NCI-H187 treated with DMSO at 0.1 percent for 48 hours (cell line): ENCODE measurements at regions not wholly inside any gene's neighbourhood (a gene's known extent, or its start where the extent isn't known, plus 50 kb on each side); places are given as distances from the start of the nearest gene placed in this dataset.
"Not testable (repeated sequence)": the region's sequence is repeated elsewhere in the genome, so short reads cannot be mapped to it uniquely, and the experiment has no call there.

Experiments used
- DNase-seq: peaks from one replicate; lab custom pipeline; 2025; lab: John Stamatoyannopoulos, UW

DNA sequence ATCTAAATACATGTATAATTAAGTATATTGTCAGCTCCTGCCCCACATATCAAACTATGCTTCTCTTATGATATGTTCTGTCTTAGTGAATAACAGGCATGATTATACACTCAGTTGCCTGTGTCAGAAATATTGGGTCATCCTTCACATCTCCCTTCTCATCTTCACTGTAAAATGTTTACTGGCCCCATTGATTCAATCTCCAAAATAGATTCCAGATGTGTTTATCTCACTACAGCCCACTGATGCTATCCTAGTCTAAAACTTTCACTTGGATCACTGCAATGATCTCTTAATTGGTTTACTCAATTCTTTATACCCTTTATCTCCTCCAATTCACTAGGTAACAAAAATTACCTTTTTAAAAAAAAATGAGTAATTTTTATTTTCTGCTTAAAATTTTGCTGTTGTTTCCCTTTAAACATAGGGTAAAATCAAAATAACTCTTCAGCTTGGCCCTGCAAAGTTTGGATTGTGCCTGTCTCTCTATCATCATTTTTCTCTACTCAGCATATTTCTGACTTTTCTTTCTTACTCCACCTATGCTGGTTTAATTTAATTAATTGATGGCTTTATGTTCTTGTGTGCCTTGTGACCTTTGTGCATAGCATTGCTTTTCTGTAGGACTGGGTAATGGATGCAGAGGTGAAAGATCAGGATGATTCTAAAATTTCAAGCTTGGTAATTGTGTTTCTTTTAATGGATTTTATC lies 233.9 kb upstream of the FOXP2 start:
- no peak for DNase-seq

DNA sequence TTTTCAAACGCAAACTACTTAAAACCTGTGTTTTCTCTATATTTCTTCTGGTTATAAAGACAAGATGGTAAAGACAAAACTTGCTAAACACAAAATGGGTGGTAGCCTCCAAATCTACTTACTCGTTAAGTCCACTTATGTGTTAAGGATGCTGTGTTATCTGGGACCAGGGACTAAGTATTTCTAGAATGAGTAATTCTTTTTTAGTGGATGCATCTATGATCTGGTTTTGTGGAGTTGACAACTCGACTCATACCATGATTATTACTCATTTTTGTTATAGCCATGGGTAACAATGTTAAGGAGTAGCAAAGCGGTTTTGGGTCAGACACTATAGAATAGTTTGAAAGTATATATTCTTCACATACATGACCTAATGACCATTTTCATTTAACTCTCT lies 239.5 kb upstream of the FOXP2 start:
- DNase-seq, result no peak

- no peak for DNase-seq
Observed at GRCh38 chr7:114173170-114173890, 241.3 kb upstream of the FOXP2 start.

- not testable (repeated sequence) for DNase-seq
Observed at GRCh38 chr7:114169389-114169788, 245.2 kb upstream of the FOXP2 start.

- DNase-seq, result no peak
Observed at GRCh38 chr7:114160925-114161324, 242.1 kb upstream of the PPP1R3A start.

- no peak for DNase-seq
Observed at GRCh38 chr7:114158854-114159253, 240.0 kb upstream of the PPP1R3A start.

- no peak for DNase-seq
Observed at GRCh38 chr7:114158275-114158674, 239.5 kb upstream of the PPP1R3A start.

DNA sequence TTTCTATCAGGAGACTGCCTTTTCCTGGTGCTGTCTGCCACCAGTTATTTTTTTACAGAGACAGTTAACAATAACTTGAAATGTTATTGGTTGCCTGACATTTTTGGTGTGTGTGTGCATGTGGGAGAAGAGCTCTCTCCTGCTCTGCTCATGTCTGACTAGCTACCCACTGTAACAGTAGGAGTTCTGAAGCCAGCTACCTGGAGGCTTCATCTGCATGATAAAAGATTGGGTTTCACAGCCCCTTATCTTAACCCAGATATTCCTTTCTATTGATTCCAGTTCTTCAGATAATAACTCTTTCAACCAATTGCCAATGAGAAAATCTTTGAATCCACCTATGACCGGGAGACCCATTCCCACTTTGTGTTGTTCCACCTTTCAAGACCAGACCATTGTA lies 237.4 kb upstream of the PPP1R3A start:
- DNase-seq, result no peak

- DNase-seq, result no peak
Observed at GRCh38 chr7:114155116-114156110, 236.6 kb upstream of the PPP1R3A start.

DNA sequence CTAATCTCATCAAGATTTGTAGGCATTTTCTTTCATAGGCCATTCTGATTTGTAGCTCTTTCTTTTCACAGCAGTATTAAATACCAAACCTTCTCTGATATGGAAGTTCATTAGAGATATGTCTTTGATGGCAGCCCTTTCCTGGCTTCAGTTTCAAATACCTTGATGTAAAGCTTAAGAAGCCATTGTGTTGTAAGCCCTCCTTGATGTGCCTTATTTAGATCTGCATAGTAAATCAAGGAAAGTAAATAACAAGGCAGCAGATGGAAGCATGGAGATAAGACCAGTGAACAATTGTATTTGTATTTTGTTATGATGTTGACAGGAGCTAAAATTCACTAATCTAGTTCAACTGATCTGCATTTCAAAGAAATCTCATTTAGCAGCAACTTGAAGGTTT lies 234.9 kb upstream of the PPP1R3A start:
- DNase-seq, result no peak

GRCh38 chr7:114152314-114152938 lies 233.6 kb upstream of the PPP1R3A start:
- DNase-seq, result no peak

DNA sequence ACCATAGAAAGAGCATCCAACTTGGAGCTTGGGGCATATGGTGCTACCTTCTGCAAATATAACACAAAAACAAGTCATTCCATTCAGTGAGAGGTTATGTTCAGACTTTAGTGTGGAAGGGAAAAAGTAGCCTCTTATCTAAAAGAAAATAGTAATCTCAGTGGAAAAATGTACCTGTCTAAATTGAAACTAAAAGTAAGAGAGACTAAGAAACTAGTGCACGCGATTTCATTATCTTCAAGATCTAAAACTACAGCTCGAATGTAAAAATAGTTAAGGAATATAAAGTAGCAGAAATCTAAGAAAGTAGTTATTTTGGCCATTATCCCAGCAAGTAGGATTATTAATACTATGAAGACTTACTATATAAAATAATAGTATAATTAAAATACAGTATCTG lies 233.0 kb upstream of the PPP1R3A start:
- DNase-seq, result no peak

- no peak for DNase-seq
Observed at GRCh38 chr7:114150689-114151088, 231.9 kb upstream of the PPP1R3A start.

DNA sequence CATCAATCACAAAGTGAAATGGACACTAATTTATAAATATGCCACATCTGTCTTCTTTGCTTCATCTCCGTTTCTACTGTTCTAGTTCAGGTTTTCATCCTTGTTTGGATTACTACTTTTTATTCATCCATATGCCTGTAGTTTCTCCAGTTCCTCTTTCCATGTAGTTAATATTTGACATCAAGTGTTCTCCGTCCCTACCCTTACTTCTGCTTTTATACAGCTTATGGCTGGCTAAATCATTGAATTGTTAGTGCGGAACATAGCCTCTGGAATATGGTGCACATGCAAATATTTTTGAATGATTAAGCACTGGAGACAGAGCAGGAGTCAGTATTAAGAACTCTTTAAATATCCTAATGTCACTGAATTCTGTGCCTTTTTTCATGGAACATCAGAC lies 230.0 kb upstream of the PPP1R3A start:
- DNase-seq, result no peak

GRCh38 chr7:114141415-114141814 lies 222.6 kb upstream of the PPP1R3A start:
- DNase-seq, result no peak

DNA sequence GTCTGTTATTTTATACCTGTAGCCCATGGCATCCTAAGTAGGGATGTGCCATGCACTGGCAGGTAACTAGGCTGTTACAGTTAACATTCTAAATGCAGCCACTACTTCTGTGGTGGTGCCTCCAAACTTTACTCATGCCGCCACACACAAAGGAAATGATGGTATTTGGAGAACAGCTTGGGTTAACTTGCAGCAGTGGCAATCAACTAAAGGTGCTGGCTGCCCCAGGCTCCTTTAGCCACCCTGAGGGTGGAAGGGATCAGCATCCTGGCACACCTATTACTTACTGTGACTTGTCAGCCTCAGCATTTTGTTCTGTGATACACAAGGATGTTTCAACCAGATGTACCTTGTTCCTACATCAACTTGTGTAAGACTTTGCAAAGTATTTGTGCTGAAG lies 221.8 kb upstream of the PPP1R3A start:
- no peak for DNase-seq

- DNase-seq, result not testable (repeated sequence)
Observed at GRCh38 chr7:114139690-114140089, 220.9 kb upstream of the PPP1R3A start.

- no peak for DNase-seq
Observed at GRCh38 chr7:114138587-114138986, 219.8 kb upstream of the PPP1R3A start.

DNA sequence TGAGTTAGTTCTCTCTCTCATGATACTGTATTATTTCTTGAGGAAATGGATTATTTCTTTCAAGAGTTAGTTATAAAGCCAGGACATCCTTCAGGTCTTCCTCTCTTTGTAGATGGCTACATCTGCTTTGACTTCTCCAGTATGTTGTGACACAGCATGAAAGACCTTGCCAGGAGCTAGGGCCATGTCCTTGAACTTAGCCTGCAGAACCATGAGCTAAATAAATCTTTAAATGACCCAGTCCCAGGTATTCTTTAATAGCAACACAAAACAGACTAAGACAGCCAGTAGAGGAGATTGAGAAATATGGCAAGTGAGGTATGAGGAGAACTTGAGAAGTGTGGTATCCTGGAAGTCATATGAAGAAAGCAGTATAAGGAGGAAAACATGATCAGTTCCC lies 214.9 kb upstream of the PPP1R3A start:
- no peak for DNase-seq

GRCh38 chr7:114130866-114131265 lies 212.1 kb upstream of the PPP1R3A start:
- no peak for DNase-seq

- no peak for DNase-seq
Observed at GRCh38 chr7:114128880-114129279, 210.1 kb upstream of the PPP1R3A start.

GRCh38 chr7:114126095-114126494 lies 207.3 kb upstream of the PPP1R3A start:
- no peak for DNase-seq
